ENCODE measurements at regions not wholly inside any gene's neighbourhood (a gene's known extent, or its start where the extent isn't known, plus 50 kb on each side); places are given as distances from the start of the nearest gene placed in this dataset.

GRCh38 chr18:2368102-2368501 is 203.2 kb downstream of the METTL4 start:
- no peak overlapping the region for H3K4me3 ChIP-seq (ENCODE audit: low read depth, low read length)
- H3K36me3 ChIP-seq (replicated peaks), result no peaks in the 10 kb centered on the region
- in situ Hi-C loops (cut with HindIII; ENCODE audit: low pct_ligation_motif_present, low sequenced_read_pairs), result no loop called here

GRCh38 chr18:2376707-2377106 is 194.6 kb downstream of the METTL4 start:
- in situ Hi-C loops (cut with HindIII; ENCODE audit: low pct_ligation_motif_present, low sequenced_read_pairs), result loop anchor here (25.0 kb wide), 1 partner anchor 136 kb away; no protein-coding TSS in a partner anchor

More at GRCh38 chr18:2368102-2368501, 203.2 kb downstream of the METTL4 start:
- Histone ChIP-seq H3K27me3 (replicated peaks) (no peaks in the 10 kb centered on the region), H3K27ac (no peak overlapping the region)
- TF ChIP-seq CTCF (IDR thresholded peaks at IDR 0.05; ENCODE audit: low read depth, low read length, missing control alignments), result no peak
- DNase-seq, result no peak

GRCh38 chr18:2380101-2380500 is 191.2 kb downstream of the METTL4 start:
- H3K27ac ChIP-seq, result no peak overlapping the region
- no peak overlapping the region for H3K4me3 ChIP-seq (ENCODE audit: low read depth, low read length)
- no peak for DNase-seq
- no peaks in the 10 kb centered on the region for H3K36me3 ChIP-seq (replicated peaks)
- in situ Hi-C loops (cut with HindIII; ENCODE audit: low pct_ligation_motif_present, low sequenced_read_pairs), result loop anchor here (25.0 kb wide), 1 partner anchor 132 kb away; no protein-coding TSS in a partner anchor
- no peaks in the 10 kb centered on the region for H3K27me3 ChIP-seq (replicated peaks)
- no peak for TF ChIP-seq CTCF (IDR thresholded peaks at IDR 0.05; ENCODE audit: low read depth, low read length, missing control alignments)

More at GRCh38 chr18:2376707-2377106, 194.6 kb downstream of the METTL4 start:
- H3K27me3 ChIP-seq (replicated peaks), result no peaks in the 10 kb centered on the region
- H3K4me3 ChIP-seq (ENCODE audit: low read depth, low read length), result no peak overlapping the region
- TF ChIP-seq CTCF (IDR thresholded peaks at IDR 0.05; ENCODE audit: low read depth, low read length, missing control alignments), result no peak
- no peak for DNase-seq
- no peak overlapping the region for H3K27ac ChIP-seq
- no peaks in the 10 kb centered on the region for H3K36me3 ChIP-seq (replicated peaks)

GRCh38 chr18:2381539-2381938 is 189.8 kb downstream of the METTL4 start:
- in situ Hi-C loops (cut with HindIII; ENCODE audit: low pct_ligation_motif_present, low sequenced_read_pairs), result loop anchor here (25.0 kb wide), 1 partner anchor 131 kb away; no protein-coding TSS in a partner anchor
- DNase-seq, result no peak
- TF ChIP-seq CTCF (IDR thresholded peaks at IDR 0.05; ENCODE audit: low read depth, low read length, missing control alignments), result no peak
- Histone ChIP-seq H3K27ac (no peak overlapping the region), H3K4me3 (ENCODE audit: low read depth, low read length) (no peak overlapping the region), H3K27me3 (replicated peaks) (no peaks in the 10 kb centered on the region), H3K36me3 (replicated peaks) (no peaks in the 10 kb centered on the region)

GRCh38 chr18:2387588-2387987 is 183.7 kb downstream of the METTL4 start:
- Histone ChIP-seq H3K27ac (no peak overlapping the region), H3K36me3 (replicated peaks) (no peaks in the 10 kb centered on the region), H3K27me3 (replicated peaks) (no peaks in the 10 kb centered on the region), H3K4me3 (ENCODE audit: low read depth, low read length) (no peak overlapping the region)
- no peak for DNase-seq
- no peak for TF ChIP-seq CTCF (IDR thresholded peaks at IDR 0.05; ENCODE audit: low read depth, low read length, missing control alignments)
- in situ Hi-C loops (cut with HindIII; ENCODE audit: low pct_ligation_motif_present, low sequenced_read_pairs), result loop anchor here (25.0 kb wide), 1 partner anchor 125 kb away; no protein-coding TSS in a partner anchor

GRCh38 chr18:2390158-2390557 is 181.1 kb downstream of the METTL4 start:
- no peak for TF ChIP-seq CTCF (IDR thresholded peaks at IDR 0.05; ENCODE audit: low read depth, low read length, missing control alignments)
- no peak for DNase-seq
- Histone ChIP-seq H3K4me3 (ENCODE audit: low read depth, low read length) (no peak overlapping the region), H3K36me3 (replicated peaks) (no peaks in the 10 kb centered on the region), H3K27me3 (replicated peaks) (no peaks in the 10 kb centered on the region), H3K27ac (no peak overlapping the region)
- in situ Hi-C loops (cut with HindIII; ENCODE audit: low pct_ligation_motif_present, low sequenced_read_pairs), result loop anchor here (25.0 kb wide), 1 partner anchor 122 kb away; no protein-coding TSS in a partner anchor
